Ascending aorta (tissue), 2 donors: ENCODE measurements at regions not wholly inside any gene's neighbourhood (a gene's known extent, or its start where the extent isn't known, plus 50 kb on each side); places are given as distances from the start of the nearest gene placed in this dataset.

Source experiments
- DNase-seq, 2 donors: peaks; one replicate each; pipeline ENCODE4 v3.0.0-alpha.2; 2019; ENCODE audit warnings: low spot score in 2 of 2
- H3K27ac ChIP-seq, 2 donors: fragments of 200-600 bp; sonication (generic); one replicate each; pipeline ENCODE4 v1.5.1; 2016 to 2017; ENCODE audit warnings: mild to moderate bottlenecking in 1 of 2
- H3K27me3 ChIP-seq: fragments of 200-600 bp; sonication (generic); one replicate; pipeline ENCODE4 v1.5.1; 2017
- H3K36me3 ChIP-seq, 2 donors: fragments of 200-600 bp; sonication (generic); one replicate each; pipeline ENCODE4 v1.5.1; 2016
- H3K4me1 ChIP-seq, 2 donors: fragments of 200-600 bp; sonication (generic); one replicate each; pipeline ENCODE4 v1.5.1; 2016 to 2017; ENCODE audit warnings: mild to moderate bottlenecking in 1 of 2
- H3K4me3 ChIP-seq, 2 donors: fragments of 200-600 bp; sonication (generic); one replicate each; pipeline ENCODE4 v1.5.1; 2016 to 2017; ENCODE audit warnings: mild to moderate bottlenecking in 1 of 2
- H3K9me3 ChIP-seq, 2 donors: fragments of 200-600 bp; sonication (generic); one replicate each; pipeline ENCODE4 v1.5.1; 2016
- intact Hi-C: fragments of 100-400 bp; cut with DNase I; formaldehyde crosslinking; loops from one replicate; pipeline ENCODE4 v1.15.1; 2023
- TF ChIP-seq, protein P1 (sequence below), 3 experiments: fragments of 200-600 bp in 2 of 3; fragments of 450-650 bp in 1 of 3; sonication (generic) in 2 of 3; IDR thresholded peaks; one replicate each; pipeline ENCODE4 v1.5.1; 2016 to 2019; ENCODE audit warnings: antibody characterized with exemption in 3 of 3, mild to moderate bottlenecking in 1 of 3, moderate library complexity in 1 of 3

DNA sequence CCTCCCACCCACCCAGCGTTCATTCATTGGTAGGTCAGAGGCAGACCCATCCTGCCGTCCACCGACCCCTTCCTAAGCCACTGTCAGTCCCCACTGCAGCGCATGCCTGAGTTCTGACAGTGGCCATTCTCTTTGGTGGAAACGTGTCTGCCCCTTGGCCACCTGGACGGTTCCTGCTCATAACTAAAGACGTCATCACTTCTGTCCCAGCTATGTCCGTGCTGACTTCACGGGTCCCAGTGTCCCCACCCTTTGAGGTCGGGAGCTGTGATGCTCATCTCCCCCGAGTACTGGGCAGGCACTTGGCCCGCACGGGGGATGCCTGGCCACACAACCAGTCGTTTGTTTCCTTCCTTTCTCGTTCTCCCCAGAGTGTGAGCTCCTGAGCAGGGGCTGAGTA is 267.1 kb downstream of the C16orf95 start:
- Histone ChIP-seq H3K27me3 (no peaks in the 10 kb centered on the region), H3K4me3 (no peak overlapping the region), H3K36me3 (no peaks in the 10 kb centered on the region), H3K4me1 (no peaks in the 10 kb centered on the region), H3K9me3 (no peaks in the 10 kb centered on the region), H3K27ac (no peak overlapping the region)
- TF ChIP-seq, protein P1, sequence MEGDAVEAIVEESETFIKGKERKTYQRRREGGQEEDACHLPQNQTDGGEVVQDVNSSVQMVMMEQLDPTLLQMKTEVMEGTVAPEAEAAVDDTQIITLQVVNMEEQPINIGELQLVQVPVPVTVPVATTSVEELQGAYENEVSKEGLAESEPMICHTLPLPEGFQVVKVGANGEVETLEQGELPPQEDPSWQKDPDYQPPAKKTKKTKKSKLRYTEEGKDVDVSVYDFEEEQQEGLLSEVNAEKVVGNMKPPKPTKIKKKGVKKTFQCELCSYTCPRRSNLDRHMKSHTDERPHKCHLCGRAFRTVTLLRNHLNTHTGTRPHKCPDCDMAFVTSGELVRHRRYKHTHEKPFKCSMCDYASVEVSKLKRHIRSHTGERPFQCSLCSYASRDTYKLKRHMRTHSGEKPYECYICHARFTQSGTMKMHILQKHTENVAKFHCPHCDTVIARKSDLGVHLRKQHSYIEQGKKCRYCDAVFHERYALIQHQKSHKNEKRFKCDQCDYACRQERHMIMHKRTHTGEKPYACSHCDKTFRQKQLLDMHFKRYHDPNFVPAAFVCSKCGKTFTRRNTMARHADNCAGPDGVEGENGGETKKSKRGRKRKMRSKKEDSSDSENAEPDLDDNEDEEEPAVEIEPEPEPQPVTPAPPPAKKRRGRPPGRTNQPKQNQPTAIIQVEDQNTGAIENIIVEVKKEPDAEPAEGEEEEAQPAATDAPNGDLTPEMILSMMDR (IDR thresholded peaks at IDR 0.05): no peak
- intact Hi-C loops: no loop called here
- no peak for DNase-seq

- Histone ChIP-seq H3K27ac (no peak overlapping the region), H3K4me1 (no peaks in the 10 kb centered on the region), H3K27me3 (no peaks in the 10 kb centered on the region), H3K36me3 (no peaks in the 10 kb centered on the region), H3K9me3 (no peaks in the 10 kb centered on the region), H3K4me3 (no peak overlapping the region)
- intact Hi-C loops: no loop called here
- TF ChIP-seq, protein P1 (IDR thresholded peaks at IDR 0.05): no peak
- no peak for DNase-seq
Measured at GRCh38 chr16:87051526-87052320, 265.5 kb downstream of the C16orf95 start.

- Histone ChIP-seq H3K36me3 (no peaks in the 10 kb centered on the region), H3K27me3 (no peaks in the 10 kb centered on the region), H3K27ac (no peak overlapping the region), H3K4me3 (no peak overlapping the region), H3K4me1 (no peaks in the 10 kb centered on the region), H3K9me3 (no peaks in the 10 kb centered on the region)
- no peak for DNase-seq
- TF ChIP-seq, protein P1 (IDR thresholded peaks at IDR 0.05): no peak
- intact Hi-C loops: no loop called here
Measured at GRCh38 chr16:87052506-87052905, 264.7 kb downstream of the C16orf95 start.

DNA sequence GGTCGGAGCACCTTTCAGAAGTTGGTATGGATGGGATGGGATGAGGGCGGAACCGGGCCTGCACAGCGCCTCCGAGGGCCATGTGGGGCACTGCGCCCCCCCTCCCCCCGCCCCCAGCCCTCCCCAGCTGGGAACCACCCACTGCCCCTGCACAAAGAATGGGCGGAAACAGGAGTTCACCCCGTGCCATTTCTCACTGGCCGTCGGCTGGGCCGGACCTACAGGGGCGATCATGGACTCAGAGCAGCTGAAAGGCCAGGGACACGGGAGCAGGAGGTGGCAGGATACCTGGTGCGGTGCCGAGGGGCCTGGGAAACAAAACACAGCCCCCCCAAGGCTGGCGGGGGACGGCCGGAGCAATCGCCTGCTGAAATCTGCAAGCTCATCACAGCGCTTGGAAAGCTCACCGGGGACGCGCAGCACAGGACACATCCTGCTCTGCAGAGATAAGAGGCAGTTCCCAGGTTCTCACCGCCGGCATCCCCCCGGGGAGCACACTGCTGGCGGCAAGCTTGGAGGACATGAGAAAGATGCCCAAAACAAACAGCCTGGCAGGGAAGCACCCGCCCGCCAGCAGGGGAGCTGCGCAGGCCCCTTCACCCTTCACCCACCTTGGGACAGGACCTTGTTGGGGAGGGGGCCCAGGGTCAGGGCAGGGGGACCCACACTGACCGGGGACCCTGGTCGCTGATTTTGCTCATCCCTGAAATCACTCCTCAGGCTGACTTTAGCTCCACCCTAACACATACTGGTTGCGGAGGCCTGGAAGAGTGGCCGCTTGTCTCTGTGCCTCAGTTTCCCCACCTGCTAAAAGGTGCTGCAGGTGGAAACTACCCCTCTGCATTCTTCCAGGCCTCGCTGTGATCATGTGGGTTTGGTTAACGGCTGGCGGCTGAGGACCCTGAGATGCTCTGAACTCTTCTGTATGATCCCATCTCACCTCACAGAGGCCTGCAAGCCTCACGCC is 263.9 kb downstream of the C16orf95 start:
- Histone ChIP-seq H3K9me3 (no peaks in the 10 kb centered on the region), H3K36me3 (no peaks in the 10 kb centered on the region), H3K4me1 (no peaks in the 10 kb centered on the region), H3K27me3 (no peaks in the 10 kb centered on the region), H3K27ac (no peak overlapping the region), H3K4me3 (no peak overlapping the region)
- TF ChIP-seq, protein P1 (IDR thresholded peaks at IDR 0.05): no peak
- intact Hi-C loops: no loop called here
- DNase-seq: no peak

- Histone ChIP-seq H3K36me3 (no peaks in the 10 kb centered on the region), H3K9me3 (no peaks in the 10 kb centered on the region), H3K4me1 (no peaks in the 10 kb centered on the region), H3K27ac (no peak overlapping the region), H3K4me3 (no peak overlapping the region), H3K27me3 (no peaks in the 10 kb centered on the region)
- TF ChIP-seq, protein P1 (IDR thresholded peaks at IDR 0.05): no peak
- no peak for DNase-seq
- intact Hi-C loops: no loop called here
Measured at GRCh38 chr16:87054154-87054553, 263.0 kb downstream of the C16orf95 start.
